Activated CD8-positive, alpha-beta T cell treated with anti-CD3 and anti-CD28 coated beads for 36 hours (primary cell): ENCODE measurements at regions not wholly inside any gene's neighbourhood (a gene's known extent, or its start where the extent isn't known, plus 50 kb on each side); places are given as distances from the start of the nearest gene placed in this dataset.

ENCODE experiments used
- ATAC-seq: fragments of 200-7000 bp; cut with Tn5 transposase; one replicate; pipeline ENCODE4 v1.10.0; 2021; ENCODE audit warnings: mild to moderate bottlenecking, moderate library complexity
- CTCF ChIA-PET: fragments of 350-600 bp; sonication (Branson Sonifier 250); formaldehyde crosslinking; loops from one replicate; lab custom pipeline; 2021; ENCODE audit warnings: antibody characterized with exemption; lab: Charles Lee
- POLR2A ChIA-PET: fragments of 350-600 bp; sonication (Branson Sonifier 250); formaldehyde crosslinking; loops from one replicate; lab custom pipeline; 2021; ENCODE audit warnings: antibody characterized with exemption; lab: Charles Lee
- DNase-seq: peaks from one replicate; pipeline ENCODE4 v3.0.0-alpha.2; 2020
- H3K27ac Mint-ChIP-seq: one replicate; pipeline ENCODE4 v1.8.0; 2021; ENCODE audit warnings: mild to moderate bottlenecking, mixed read lengths
- H3K27me3 Mint-ChIP-seq: one replicate; pipeline ENCODE4 v1.8.0; 2021; ENCODE audit warnings: mixed read lengths
- H3K36me3 Mint-ChIP-seq: one replicate; pipeline ENCODE4 v1.8.0; 2021; ENCODE audit warnings: low read depth, mixed read lengths
- H3K4me1 Mint-ChIP-seq: one replicate; pipeline ENCODE4 v1.8.0; 2021; ENCODE audit warnings: low read depth, mixed read lengths
- H3K4me3 Mint-ChIP-seq: one replicate; pipeline ENCODE4 v1.8.0; 2021; ENCODE audit warnings: mild to moderate bottlenecking, moderate library complexity, mixed read lengths
- H3K9me3 Mint-ChIP-seq: one replicate; pipeline ENCODE4 v1.8.0; 2021; ENCODE audit warnings: mixed read lengths
- intact Hi-C: fragments of 100-400 bp; cut with micrococcal nuclease; formaldehyde crosslinking; loops from one replicate; pipeline ENCODE4 v1.10.0; 2022
- TF ChIP-seq, protein P1 (sequence below): fragments of 200-600 bp; IDR thresholded peaks from one replicate; pipeline ENCODE4 v1.8.0; 2022; ENCODE audit warnings: antibody characterized with exemption, mild to moderate bottlenecking

DNA sequence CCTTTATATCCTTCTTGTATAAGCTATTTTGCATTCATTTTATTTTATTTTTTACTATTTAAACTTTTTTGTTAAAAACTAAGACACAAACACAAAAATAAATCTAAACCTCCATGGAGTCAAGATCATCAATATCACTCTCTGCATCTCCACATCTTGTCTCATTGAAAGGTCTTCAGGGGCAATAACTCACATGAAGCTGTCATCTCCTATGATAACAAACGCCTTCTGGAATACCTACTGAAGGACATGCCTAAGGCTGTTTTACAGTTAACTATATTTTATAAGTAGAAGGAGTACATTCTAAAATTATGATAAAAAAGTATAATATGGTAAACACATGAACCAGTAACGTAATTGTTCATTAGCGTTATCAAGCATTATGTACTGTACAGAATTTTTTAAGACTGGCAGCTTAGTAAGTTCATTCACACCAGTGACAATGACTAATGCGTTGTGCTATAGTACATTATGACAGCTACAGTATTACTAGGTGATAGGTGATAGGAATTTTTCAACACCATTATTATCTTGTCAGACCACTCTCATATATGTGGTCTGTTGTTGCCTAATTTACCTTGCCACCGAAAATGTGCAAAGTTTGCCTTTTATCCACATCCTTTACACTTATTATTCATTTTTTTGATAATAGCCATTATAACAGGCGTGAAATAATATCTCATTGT, 390.7 kb upstream of the SLITRK1 start:
- ATAC-seq (no peak), DNase-seq (no peak)
- no peaks in the 10 kb centered on the region for H3K9me3 Mint-ChIP-seq
- H3K27me3 Mint-ChIP-seq, result no peaks in the 10 kb centered on the region
- no peak overlapping the region for H3K4me3 Mint-ChIP-seq
- ChIA-PET CTCF (no interaction called here), POLR2A (no interaction called here)
- TF ChIP-seq, protein P1, sequence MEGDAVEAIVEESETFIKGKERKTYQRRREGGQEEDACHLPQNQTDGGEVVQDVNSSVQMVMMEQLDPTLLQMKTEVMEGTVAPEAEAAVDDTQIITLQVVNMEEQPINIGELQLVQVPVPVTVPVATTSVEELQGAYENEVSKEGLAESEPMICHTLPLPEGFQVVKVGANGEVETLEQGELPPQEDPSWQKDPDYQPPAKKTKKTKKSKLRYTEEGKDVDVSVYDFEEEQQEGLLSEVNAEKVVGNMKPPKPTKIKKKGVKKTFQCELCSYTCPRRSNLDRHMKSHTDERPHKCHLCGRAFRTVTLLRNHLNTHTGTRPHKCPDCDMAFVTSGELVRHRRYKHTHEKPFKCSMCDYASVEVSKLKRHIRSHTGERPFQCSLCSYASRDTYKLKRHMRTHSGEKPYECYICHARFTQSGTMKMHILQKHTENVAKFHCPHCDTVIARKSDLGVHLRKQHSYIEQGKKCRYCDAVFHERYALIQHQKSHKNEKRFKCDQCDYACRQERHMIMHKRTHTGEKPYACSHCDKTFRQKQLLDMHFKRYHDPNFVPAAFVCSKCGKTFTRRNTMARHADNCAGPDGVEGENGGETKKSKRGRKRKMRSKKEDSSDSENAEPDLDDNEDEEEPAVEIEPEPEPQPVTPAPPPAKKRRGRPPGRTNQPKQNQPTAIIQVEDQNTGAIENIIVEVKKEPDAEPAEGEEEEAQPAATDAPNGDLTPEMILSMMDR, result no peak
- no peak overlapping the region for H3K27ac Mint-ChIP-seq
- no peaks in the 10 kb centered on the region for H3K36me3 Mint-ChIP-seq
- no peaks in the 10 kb centered on the region for H3K4me1 Mint-ChIP-seq
- intact Hi-C loops, result no loop called here

DNA sequence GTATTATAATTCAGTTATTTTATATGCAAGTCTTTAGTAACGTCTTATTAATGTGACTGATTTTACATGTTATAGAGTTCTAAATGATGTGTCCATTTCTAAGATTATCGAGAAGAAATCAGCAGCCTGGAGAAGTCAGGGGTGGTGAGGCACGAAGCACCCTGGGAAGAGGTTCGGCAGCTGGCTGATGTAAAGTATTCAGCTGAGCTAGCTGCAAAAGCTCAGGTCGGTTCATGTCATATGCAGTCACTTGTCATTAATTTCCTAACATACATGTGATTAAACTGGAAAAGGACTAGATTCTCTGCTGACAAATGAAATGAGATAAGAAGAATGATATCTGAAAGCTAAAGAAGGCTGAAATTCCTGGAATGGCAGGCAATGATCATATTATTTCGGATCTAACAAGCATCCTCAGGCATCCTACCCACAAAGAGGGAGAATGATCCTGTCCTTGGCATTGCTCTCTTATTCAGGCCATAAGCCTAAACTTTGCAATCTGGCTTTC, 383.0 kb upstream of the SLITRK1 start:
- TF ChIP-seq, protein P1, result no peak
- ATAC-seq (no peak), DNase-seq (no peak)
- Mint-ChIP-seq H3K27me3 (no peaks in the 10 kb centered on the region), H3K4me1 (no peaks in the 10 kb centered on the region), H3K27ac (no peak overlapping the region), H3K36me3 (no peaks in the 10 kb centered on the region), H3K9me3 (no peaks in the 10 kb centered on the region), H3K4me3 (no peak overlapping the region)
- ChIA-PET POLR2A (no interaction called here), CTCF (no interaction called here)
- intact Hi-C loops, result no loop called here

DNA sequence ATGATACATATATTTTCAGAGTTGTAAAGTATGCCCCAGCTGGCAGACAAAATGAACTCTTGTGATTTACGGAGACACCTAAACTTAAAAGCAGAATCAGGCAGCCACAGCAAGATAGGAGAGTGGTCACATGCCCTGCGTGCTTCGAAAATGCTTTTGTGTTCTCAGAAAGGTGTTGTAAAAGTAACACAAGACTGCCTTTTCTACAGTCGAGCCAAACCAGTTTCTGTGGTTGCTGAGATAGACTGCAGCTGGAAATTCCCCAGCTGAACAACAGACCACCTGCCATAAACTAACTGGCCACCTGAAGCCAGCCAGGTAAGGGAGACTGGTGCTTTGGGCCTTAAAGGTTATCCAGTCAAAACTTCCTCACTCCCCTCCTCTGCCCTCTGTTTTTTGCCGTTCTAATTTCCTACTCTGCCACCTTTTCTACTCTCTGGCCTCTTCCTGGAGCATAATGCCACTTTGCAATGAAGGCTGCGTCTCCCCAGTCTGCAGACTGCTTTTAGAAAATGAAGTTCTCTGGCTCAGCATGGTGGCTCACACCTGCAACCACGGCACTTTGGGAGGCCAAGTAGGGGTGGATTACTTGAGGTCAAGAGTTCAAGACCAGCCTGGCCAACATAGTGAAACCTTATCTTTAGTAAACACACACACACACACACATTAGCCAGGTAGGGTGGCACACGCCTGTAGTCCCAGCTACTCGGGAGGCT, 381.2 kb upstream of the SLITRK1 start:
- ChIA-PET CTCF (no interaction called here), POLR2A (no interaction called here)
- Mint-ChIP-seq H3K9me3 (no peaks in the 10 kb centered on the region), H3K4me3 (no peak overlapping the region), H3K36me3 (no peaks in the 10 kb centered on the region), H3K4me1 (no peaks in the 10 kb centered on the region), H3K27me3 (no peaks in the 10 kb centered on the region), H3K27ac (no peak overlapping the region)
- intact Hi-C loops, result no loop called here
- DNase-seq (no peak), ATAC-seq (no peak)
- TF ChIP-seq, protein P1, result no peak

DNA sequence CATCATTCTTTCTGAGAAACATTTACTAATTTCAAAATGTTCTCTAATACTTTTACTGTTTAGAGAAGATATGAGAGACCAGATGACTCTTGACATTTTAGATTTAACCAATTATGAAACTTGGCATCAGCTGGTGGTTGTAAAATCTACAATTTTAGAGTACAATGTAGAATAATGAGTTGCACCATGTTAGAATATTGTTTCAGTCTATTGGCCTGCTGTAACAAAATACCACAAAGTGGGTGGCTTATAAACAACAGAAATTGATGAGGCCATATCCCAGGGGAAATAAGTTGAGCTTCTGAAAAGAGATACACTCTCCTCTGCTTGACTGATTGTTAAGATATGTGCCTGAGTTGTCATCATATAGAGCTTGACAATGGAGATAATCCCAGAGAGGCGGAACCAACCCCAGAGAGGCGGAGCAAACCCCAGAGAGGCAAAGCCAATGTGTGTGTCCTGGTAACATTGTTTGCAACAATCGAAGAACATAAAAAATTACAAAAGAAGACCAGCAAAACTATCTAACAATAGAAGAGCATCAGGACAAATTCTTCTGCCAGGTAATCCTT, 373.0 kb upstream of the SLITRK1 start:
- TF ChIP-seq, protein P1, result no peak
- ChIA-PET POLR2A (no interaction called here), CTCF (no interaction called here)
- ATAC-seq, result no peak
- intact Hi-C loops, result no loop called here
- peaks cover 9% of the 10 kb centered on the region for H3K9me3 Mint-ChIP-seq
- H3K36me3 Mint-ChIP-seq, result no peaks in the 10 kb centered on the region
- peaks cover 2% of the 10 kb centered on the region for H3K27me3 Mint-ChIP-seq
- DNase-seq, result no peak
- H3K4me1 Mint-ChIP-seq, result no peaks in the 10 kb centered on the region
- H3K4me3 Mint-ChIP-seq, result no peak overlapping the region
- no peak overlapping the region for H3K27ac Mint-ChIP-seq

DNA sequence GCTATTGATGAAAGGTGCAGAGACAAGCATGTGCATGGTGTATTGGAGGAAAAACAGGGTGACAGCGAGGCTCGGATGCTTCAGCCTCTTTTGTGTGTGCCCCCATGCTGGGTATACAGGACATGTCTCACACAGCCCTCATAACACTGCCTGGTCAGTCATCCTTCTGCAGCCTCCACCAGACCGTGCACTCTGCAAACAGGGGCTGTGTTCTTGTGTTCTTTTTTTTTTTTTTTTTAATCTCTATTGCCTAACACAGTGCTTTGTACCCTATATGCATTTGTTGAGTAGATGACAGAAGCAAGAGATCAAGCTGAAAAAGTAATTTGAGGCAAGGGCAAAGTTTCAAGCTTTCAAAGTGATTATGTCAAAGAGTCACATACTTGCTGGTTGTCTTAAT, 367.2 kb upstream of the SLITRK1 start:
- DNase-seq, result no peak
- ATAC-seq, result no peak
- intact Hi-C loops, result no loop called here
- no peak overlapping the region for H3K4me3 Mint-ChIP-seq
- H3K27me3 Mint-ChIP-seq, result peaks cover 2% of the 10 kb centered on the region
- peaks cover 9% of the 10 kb centered on the region for H3K9me3 Mint-ChIP-seq
- CTCF ChIA-PET, result no interaction called here
- no peaks in the 10 kb centered on the region for H3K36me3 Mint-ChIP-seq
- TF ChIP-seq, protein P1, result no peak
- no peaks in the 10 kb centered on the region for H3K4me1 Mint-ChIP-seq
- H3K27ac Mint-ChIP-seq, result no peak overlapping the region
- POLR2A ChIA-PET, result no interaction called here
